Suprapubic skin (tissue), 4 donors: ENCODE measurements at regions not wholly inside any gene's neighbourhood (a gene's known extent, or its start where the extent isn't known, plus 50 kb on each side); places are given as distances from the start of the nearest gene placed in this dataset.
"Not testable (repeated sequence)": the region's sequence is repeated elsewhere in the genome, so short reads cannot be mapped to it uniquely, and the experiment has no call there.

Experiments
- DNase-seq, 2 donors: peaks; one replicate each; pipeline ENCODE4 v3.0.0-alpha.2; 2019; ENCODE audit warnings: low spot score in 2 of 2
- H3K27ac ChIP-seq: fragments of 200-600 bp; sonication (generic); one replicate; pipeline ENCODE4 v1.5.1; 2019
- H3K27me3 ChIP-seq: fragments of 200-600 bp; sonication (generic); one replicate; pipeline ENCODE4 v1.5.1; 2019
- H3K36me3 ChIP-seq: fragments of 200-600 bp; sonication (generic); one replicate; pipeline ENCODE4 v1.5.1; 2019
- H3K4me1 ChIP-seq: fragments of 200-600 bp; sonication (generic); one replicate; pipeline ENCODE4 v1.5.1; 2019
- H3K4me3 ChIP-seq: fragments of 200-600 bp; sonication (generic); one replicate; pipeline ENCODE4 v1.5.1; 2019; ENCODE audit warnings: mild to moderate bottlenecking
- H3K9me3 ChIP-seq: fragments of 200-600 bp; sonication (generic); one replicate; pipeline ENCODE4 v1.5.1; 2019
- CTCF ChIP-seq, 2 donors: fragments of 200-600 bp in 1 of 2; fragments of 450-650 bp in 1 of 2; sonication (generic) in 1 of 2; IDR thresholded peaks; one replicate each; pipeline ENCODE4 v1.5.1; 2016 to 2019; ENCODE audit warnings: antibody characterized with exemption in 2 of 2, mild to moderate bottlenecking in 1 of 2, moderate library complexity in 1 of 2
- EP300 ChIP-seq: sonication (generic); formaldehyde crosslinking; IDR thresholded peaks from one replicate; pipeline ENCODE4 v1.6.1; 2017; ENCODE audit warnings: antibody characterized with exemption
- POLR2A ChIP-seq, 2 donors: fragments of 450-650 bp; IDR thresholded peaks; one replicate each; pipeline ENCODE4 v1.6.1; 2017; ENCODE audit warnings: antibody characterized with exemption in 2 of 2, mild to moderate bottlenecking in 2 of 2, moderate library complexity in 2 of 2
- POLR2AphosphoS5 ChIP-seq, 3 donors: sonication (generic); formaldehyde crosslinking; IDR thresholded peaks; one replicate each; pipeline ENCODE4 v1.6.1; 2017; ENCODE audit warnings: antibody characterized with exemption in 3 of 3
- WGBS: methylation state at CpG from one replicate; pipeline ENCODE4 v1.1.5; 2018; 5-methylcytosine and 5-hydroxymethylcytosine counted together

GRCh38 chr11:106311531-106312230, 234.2 kb downstream of the AASDHPPT start:
- no peak for DNase-seq
- no peaks in the 10 kb centered on the region for H3K27me3 ChIP-seq
- H3K4me3 ChIP-seq: no peak overlapping the region
- no peak overlapping the region for H3K27ac ChIP-seq
- no peaks in the 10 kb centered on the region for H3K4me1 ChIP-seq
- H3K9me3 ChIP-seq: no peaks in the 10 kb centered on the region
- 70% methylated on average over 3 of the region's 3 CpGs for WGBS
- TF ChIP-seq POLR2AphosphoS5 (IDR thresholded peaks at IDR 0.05) (no peak), POLR2A (IDR thresholded peaks at IDR 0.05) (no peak), EP300 (no peak), CTCF (IDR thresholded peaks at IDR 0.05) (no peak)
- no peaks in the 10 kb centered on the region for H3K36me3 ChIP-seq

GRCh38 chr11:106317208-106317773, 239.8 kb downstream of the AASDHPPT start:
- not testable (repeated sequence) for H3K36me3 ChIP-seq, H3K27me3 ChIP-seq
- 94% methylated on average over 16 of the region's 36 CpGs for WGBS

GRCh38 chr11:106321601-106322000, 244.1 kb downstream of the AASDHPPT start:
- Histone ChIP-seq H3K27ac (no peak overlapping the region), H3K9me3 (no peaks in the 10 kb centered on the region), H3K4me1 (no peaks in the 10 kb centered on the region), H3K4me3 (no peak overlapping the region), H3K27me3 (no peaks in the 10 kb centered on the region), H3K36me3 (no peaks in the 10 kb centered on the region)
- WGBS: 79% methylated on average over 1 of the region's 1 CpG
- DNase-seq: no peak
- TF ChIP-seq CTCF (IDR thresholded peaks at IDR 0.05) (no peak), POLR2A (IDR thresholded peaks at IDR 0.05) (no peak), EP300 (no peak), POLR2AphosphoS5 (IDR thresholded peaks at IDR 0.05) (no peak)

More at GRCh38 chr11:106317208-106317773, 239.8 kb downstream of the AASDHPPT start:
- not testable (repeated sequence) for H3K4me3 ChIP-seq, H3K9me3 ChIP-seq, H3K4me1 ChIP-seq, DNase-seq, H3K27ac ChIP-seq

GRCh38 chr11:106322106-106322505, 244.6 kb downstream of the AASDHPPT start:
- 61% methylated on average over 2 of the region's 2 CpGs for WGBS
- H3K27ac ChIP-seq: no peak overlapping the region
- H3K4me1 ChIP-seq: no peaks in the 10 kb centered on the region
- DNase-seq: no peak
- no peak overlapping the region for H3K4me3 ChIP-seq
- TF ChIP-seq POLR2AphosphoS5 (IDR thresholded peaks at IDR 0.05) (no peak), POLR2A (IDR thresholded peaks at IDR 0.05) (no peak), EP300 (no peak), CTCF (IDR thresholded peaks at IDR 0.05) (no peak)
- H3K27me3 ChIP-seq: no peaks in the 10 kb centered on the region
- no peaks in the 10 kb centered on the region for H3K36me3 ChIP-seq
- H3K9me3 ChIP-seq: no peaks in the 10 kb centered on the region

GRCh38 chr11:106326087-106326486, 248.6 kb downstream of the AASDHPPT start:
- no peaks in the 10 kb centered on the region for H3K36me3 ChIP-seq
- H3K9me3 ChIP-seq: no peaks in the 10 kb centered on the region
- TF ChIP-seq CTCF (IDR thresholded peaks at IDR 0.05) (no peak), POLR2AphosphoS5 (IDR thresholded peaks at IDR 0.05) (no peak), POLR2A (IDR thresholded peaks at IDR 0.05) (no peak), EP300 (no peak)
- no peaks in the 10 kb centered on the region for H3K4me1 ChIP-seq
- WGBS: 81% methylated on average over 3 of the region's 3 CpGs
- H3K27ac ChIP-seq: no peak overlapping the region
- no peaks in the 10 kb centered on the region for H3K27me3 ChIP-seq
- no peak for DNase-seq
- no peak overlapping the region for H3K4me3 ChIP-seq
